Astrocyte (in vitro differentiated cells and primary cell): ENCODE measurements at regions not wholly inside any gene's neighbourhood (a gene's known extent, or its start where the extent isn't known, plus 50 kb on each side); places are given as distances from the start of the nearest gene placed in this dataset.
"Not testable (repeated sequence)": the region's sequence is repeated elsewhere in the genome, so short reads cannot be mapped to it uniquely, and the experiment has no call there.

Experiments
- DNase-seq: peaks from one replicate; pipeline ENCODE4 v3.0.0-alpha.2; 2010; ENCODE audit warnings: low read depth
- FAIRE-seq: peaks from 2 replicates; lab custom pipeline; 2011; peaks lifted over from hg19 to GRCh38; lab: Jason Lieb, UNC
- H2AFZ ChIP-seq: 2 replicates; pipeline ENCODE4 v1.6.0; 2012; ENCODE audit warnings: low read depth, low read length, inconsistent platforms
- H3K27ac ChIP-seq: 2 replicates; pipeline ENCODE4 v1.5.1; 2011; ENCODE audit warnings: low read depth, low read length, inconsistent platforms
- H3K27me3 ChIP-seq: 2 replicates; pipeline ENCODE4 v1.6.0; 2011; ENCODE audit warnings: low read length, inconsistent platforms; ENCODE audit not compliant: insufficient read depth
- H3K36me3 ChIP-seq: 2 replicates; pipeline ENCODE4 v1.5.1; 2011; ENCODE audit warnings: low read length, inconsistent platforms; ENCODE audit not compliant: insufficient read depth
- H3K4me1 ChIP-seq: 2 replicates; pipeline ENCODE4 v1.5.1; 2011; ENCODE audit warnings: low read length, inconsistent platforms; ENCODE audit not compliant: insufficient read depth
- H3K4me2 ChIP-seq: 2 replicates; pipeline ENCODE4 v1.6.0; 2012; ENCODE audit warnings: low read length, inconsistent platforms
- H3K4me3 ChIP-seq: 2 replicates; pipeline ENCODE4 v1.5.1; 2011; ENCODE audit warnings: low read depth, mild to moderate bottlenecking, low read length, inconsistent platforms; ENCODE audit not compliant: insufficient read depth
- H3K79me2 ChIP-seq: 2 replicates; pipeline ENCODE4 v1.6.0; 2012; ENCODE audit warnings: mild to moderate bottlenecking, low read length, inconsistent platforms; ENCODE audit not compliant: insufficient read depth
- H3K9ac ChIP-seq: 2 replicates; pipeline ENCODE4 v1.6.0; 2012; ENCODE audit warnings: mild to moderate bottlenecking, low read length, inconsistent platforms
- H3K9me3 ChIP-seq: 2 replicates; pipeline ENCODE4 v1.5.1; 2012; ENCODE audit warnings: low read depth, mild to moderate bottlenecking, low read length, inconsistent platforms; ENCODE audit not compliant: insufficient read depth
- H4K20me1 ChIP-seq: 2 replicates; pipeline ENCODE4 v1.6.0; 2012; ENCODE audit warnings: low read length, inconsistent platforms; ENCODE audit not compliant: insufficient read depth
- H3K27ac Mint-ChIP-seq: one replicate; pipeline ENCODE4 v1.8.0; 2021; ENCODE audit warnings: mild to moderate bottlenecking, mixed read lengths; ENCODE audit not compliant: unreplicated experiment
- H3K27me3 Mint-ChIP-seq: one replicate; pipeline ENCODE4 v1.8.0; 2021; ENCODE audit warnings: low read depth, mixed read lengths; ENCODE audit not compliant: unreplicated experiment
- H3K36me3 Mint-ChIP-seq: one replicate; pipeline ENCODE4 v1.8.0; 2021; ENCODE audit warnings: low read depth, mixed read lengths; ENCODE audit not compliant: unreplicated experiment
- H3K4me1 Mint-ChIP-seq: one replicate; pipeline ENCODE4 v1.8.0; 2021; ENCODE audit warnings: low read depth, mixed read lengths; ENCODE audit not compliant: unreplicated experiment
- H3K4me3 Mint-ChIP-seq: one replicate; pipeline ENCODE4 v1.8.0; 2021; ENCODE audit warnings: mild to moderate bottlenecking, moderate library complexity, mixed read lengths; ENCODE audit not compliant: unreplicated experiment
- H3K9me3 Mint-ChIP-seq: one replicate; pipeline ENCODE4 v1.8.0; 2021; ENCODE audit warnings: mild to moderate bottlenecking, mixed read lengths; ENCODE audit not compliant: unreplicated experiment
- EZH2 ChIP-seq: IDR thresholded peaks from 2 replicates; pipeline ENCODE4 v1.6.1; 2012; ENCODE audit warnings: mild to moderate bottlenecking, low read length, inconsistent platforms; ENCODE audit not compliant: insufficient read depth
- TF ChIP-seq, protein P1 (sequence below): IDR thresholded peaks from 2 replicates; pipeline ENCODE4 v1.5.1; 2011; ENCODE audit warnings: low read depth, mild to moderate bottlenecking, inconsistent platforms, low read length, moderate library complexity; ENCODE audit not compliant: insufficient read depth

DNA sequence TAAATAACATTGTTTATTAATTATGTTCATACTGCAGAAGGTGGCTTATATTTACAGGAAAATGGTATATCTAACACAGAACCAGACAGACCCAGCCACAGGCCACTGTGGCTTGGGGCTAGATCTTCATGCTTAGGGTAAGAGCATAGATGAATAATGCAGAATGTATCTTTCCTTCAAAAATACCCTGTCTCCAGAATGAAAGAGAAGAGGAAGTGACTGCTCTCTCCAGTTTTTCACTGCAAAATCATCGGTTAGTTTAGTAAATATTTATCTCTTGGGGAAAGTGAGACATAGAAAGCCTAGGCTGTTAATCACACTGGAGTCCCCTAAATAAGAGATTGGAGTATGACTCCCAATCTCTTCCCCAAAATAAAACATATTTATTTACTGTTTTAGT lies 453.7 kb downstream of the NAV3 start:
- FAIRE-seq (no peak), DNase-seq (no peak)
- Histone ChIP-seq H3K79me2 (no peaks in the 10 kb centered on the region), H3K4me1 (no peaks in the 10 kb centered on the region), H3K36me3 (no peaks in the 10 kb centered on the region), H3K9ac (no peak overlapping the region), H3K27ac (no peak overlapping the region), H3K4me2 (no peak overlapping the region), H2AFZ (no peak overlapping the region), H3K9me3 (no peaks in the 10 kb centered on the region), H3K27me3 (no peaks in the 10 kb centered on the region), H3K4me3 (no peak overlapping the region), H4K20me1 (no peaks in the 10 kb centered on the region)
- H3K4me1 Mint-ChIP-seq = no peaks in the 10 kb centered on the region
- H3K4me3 Mint-ChIP-seq = no peak overlapping the region
- no peak overlapping the region for H3K27ac Mint-ChIP-seq
- H3K36me3 Mint-ChIP-seq = no peaks in the 10 kb centered on the region
- no peaks in the 10 kb centered on the region for H3K27me3 Mint-ChIP-seq
- TF ChIP-seq EZH2 = no peak
- TF ChIP-seq, protein P1, sequence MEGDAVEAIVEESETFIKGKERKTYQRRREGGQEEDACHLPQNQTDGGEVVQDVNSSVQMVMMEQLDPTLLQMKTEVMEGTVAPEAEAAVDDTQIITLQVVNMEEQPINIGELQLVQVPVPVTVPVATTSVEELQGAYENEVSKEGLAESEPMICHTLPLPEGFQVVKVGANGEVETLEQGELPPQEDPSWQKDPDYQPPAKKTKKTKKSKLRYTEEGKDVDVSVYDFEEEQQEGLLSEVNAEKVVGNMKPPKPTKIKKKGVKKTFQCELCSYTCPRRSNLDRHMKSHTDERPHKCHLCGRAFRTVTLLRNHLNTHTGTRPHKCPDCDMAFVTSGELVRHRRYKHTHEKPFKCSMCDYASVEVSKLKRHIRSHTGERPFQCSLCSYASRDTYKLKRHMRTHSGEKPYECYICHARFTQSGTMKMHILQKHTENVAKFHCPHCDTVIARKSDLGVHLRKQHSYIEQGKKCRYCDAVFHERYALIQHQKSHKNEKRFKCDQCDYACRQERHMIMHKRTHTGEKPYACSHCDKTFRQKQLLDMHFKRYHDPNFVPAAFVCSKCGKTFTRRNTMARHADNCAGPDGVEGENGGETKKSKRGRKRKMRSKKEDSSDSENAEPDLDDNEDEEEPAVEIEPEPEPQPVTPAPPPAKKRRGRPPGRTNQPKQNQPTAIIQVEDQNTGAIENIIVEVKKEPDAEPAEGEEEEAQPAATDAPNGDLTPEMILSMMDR = no peak
- H3K9me3 Mint-ChIP-seq = no peaks in the 10 kb centered on the region

DNA sequence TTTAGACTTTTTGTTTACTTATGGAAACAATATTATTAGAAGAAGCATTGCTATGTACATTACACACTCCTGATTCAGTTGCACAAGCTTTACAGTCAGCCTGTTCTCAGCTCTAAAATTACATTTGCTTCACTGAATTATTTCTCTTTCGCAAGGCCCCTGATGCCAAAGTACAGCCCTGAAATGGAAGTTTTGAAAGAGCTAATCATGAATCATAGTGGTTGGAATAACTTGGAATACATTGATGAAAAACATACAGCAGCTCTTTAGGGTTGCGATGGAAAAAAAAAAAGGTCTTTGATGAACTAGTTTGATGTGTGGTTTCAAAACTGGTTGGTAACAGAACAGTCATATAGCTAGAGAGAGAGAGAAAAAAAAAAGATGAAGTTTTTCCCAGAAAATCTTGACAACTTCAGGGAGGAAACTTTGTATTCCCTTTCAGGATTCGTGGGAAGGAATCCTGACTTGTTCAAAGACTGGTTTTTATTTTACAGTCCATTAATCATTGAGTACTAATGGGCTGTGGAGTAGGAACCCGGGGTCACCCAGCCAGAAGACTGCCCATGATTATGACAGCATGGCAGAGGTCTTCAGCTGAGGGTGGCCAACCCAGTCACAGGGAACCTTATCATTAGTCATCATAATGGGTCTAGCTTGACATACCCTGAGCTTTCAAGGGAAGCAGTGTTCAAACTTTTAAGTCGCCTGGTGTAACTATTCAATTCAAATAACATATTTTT lies 460.1 kb downstream of the NAV3 start:
- FAIRE-seq (peak; percentile 49), DNase-seq (peak; percentile 89)
- H3K79me2 ChIP-seq = no peaks in the 10 kb centered on the region
- Mint-ChIP-seq H3K4me1 (peaks cover 5% of the 10 kb centered on the region), H3K9me3 (no peaks in the 10 kb centered on the region), H3K4me3 (no peak overlapping the region), H3K27me3 (no peaks in the 10 kb centered on the region), H3K27ac (peak overlapping the region; percentile 78), H3K36me3 (no peaks in the 10 kb centered on the region)
- H3K4me2 ChIP-seq = peak overlapping the region; percentile 69
- no peak for TF ChIP-seq EZH2
- no peaks in the 10 kb centered on the region for H4K20me1 ChIP-seq
- H3K9ac ChIP-seq = peak overlapping the region; percentile 44
- H3K27ac ChIP-seq = peak overlapping the region; percentile 85
- H3K4me1 ChIP-seq = peaks cover 13% of the 10 kb centered on the region
- peak overlapping the region; percentile 61 for H2AFZ ChIP-seq
- no peaks in the 10 kb centered on the region for H3K36me3 ChIP-seq
- no peaks in the 10 kb centered on the region for H3K9me3 ChIP-seq
- H3K27me3 ChIP-seq = no peaks in the 10 kb centered on the region
- no peak overlapping the region for H3K4me3 ChIP-seq

DNA sequence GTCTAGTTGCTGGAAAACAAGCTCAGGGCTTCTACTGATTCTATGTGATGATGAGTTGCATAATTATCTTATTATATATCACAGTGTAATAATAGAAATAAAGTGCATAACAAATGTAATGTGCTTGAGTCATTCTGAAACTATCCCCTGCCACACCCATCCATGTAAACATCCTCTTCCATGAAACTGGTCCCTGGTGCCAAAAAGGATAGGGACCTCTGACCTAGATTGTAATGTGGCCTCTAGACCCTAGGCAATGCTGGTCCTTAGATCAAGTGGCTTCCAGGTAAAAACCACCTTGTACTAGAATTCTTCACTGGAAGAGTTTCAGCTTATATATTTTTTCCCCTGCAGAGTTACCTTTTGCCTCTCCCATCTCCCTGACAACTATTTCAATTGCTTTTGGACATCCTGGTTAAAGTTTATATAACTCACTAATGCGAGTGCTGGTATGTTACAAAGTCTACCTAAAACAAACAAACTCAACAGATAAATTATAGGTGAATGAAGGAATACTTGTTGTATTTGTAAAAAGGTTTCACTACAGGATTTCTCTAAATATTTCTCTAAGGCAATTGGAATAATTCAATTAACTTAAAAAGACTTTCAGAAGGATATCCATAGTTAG lies 462.5 kb downstream of the NAV3 start:
- TF ChIP-seq, protein P1 = no peak
- TF ChIP-seq EZH2 = no peak
- DNase-seq = peak; percentile 12
- FAIRE-seq = no peak
- Histone ChIP-seq H2AFZ (no peak overlapping the region), H3K4me2 (no peak overlapping the region), H3K36me3 (no peaks in the 10 kb centered on the region), H3K79me2 (no peaks in the 10 kb centered on the region), H3K27ac (no peak overlapping the region), H3K4me3 (no peak overlapping the region), H4K20me1 (no peaks in the 10 kb centered on the region), H3K9ac (no peak overlapping the region), H3K4me1 (peaks cover 13% of the 10 kb centered on the region), H3K27me3 (no peaks in the 10 kb centered on the region), H3K9me3 (no peaks in the 10 kb centered on the region)
- Mint-ChIP-seq H3K9me3 (no peaks in the 10 kb centered on the region), H3K27ac (no peak overlapping the region), H3K36me3 (no peaks in the 10 kb centered on the region), H3K4me1 (peaks cover 5% of the 10 kb centered on the region), H3K27me3 (no peaks in the 10 kb centered on the region), H3K4me3 (no peak overlapping the region)

DNA sequence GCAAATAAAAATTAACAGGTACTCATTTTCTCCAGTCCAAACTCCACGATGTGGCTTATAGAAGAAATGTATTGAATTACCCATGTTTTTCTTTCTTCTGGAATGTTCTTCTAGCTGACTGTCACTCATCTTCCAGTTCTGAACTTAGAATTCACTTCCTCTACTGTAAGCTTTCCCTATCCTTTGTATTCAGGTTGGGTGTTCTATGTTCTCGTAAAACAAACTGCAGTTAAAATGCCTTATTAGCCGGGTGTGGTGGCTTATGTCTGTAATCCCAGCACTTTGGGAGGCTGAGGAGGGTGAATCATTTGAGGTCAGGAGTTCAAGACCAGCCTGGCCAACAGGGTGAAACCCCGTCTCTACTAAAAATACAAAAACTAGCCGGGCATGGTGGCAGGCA lies 470.6 kb downstream of the NAV3 start:
- not testable (repeated sequence) for H3K9ac ChIP-seq, H3K27ac Mint-ChIP-seq, H3K4me3 Mint-ChIP-seq, H3K36me3 ChIP-seq, H3K4me1 ChIP-seq, H3K9me3 ChIP-seq, H3K9me3 Mint-ChIP-seq, H3K79me2 ChIP-seq, H3K27me3 ChIP-seq, H3K27ac ChIP-seq, H4K20me1 ChIP-seq, H3K4me1 Mint-ChIP-seq, H3K27me3 Mint-ChIP-seq, H3K4me3 ChIP-seq, H3K4me2 ChIP-seq, H3K36me3 Mint-ChIP-seq, H2AFZ ChIP-seq, DNase-seq
- peak; percentile 70 for FAIRE-seq
